ENCODE measurements at regions not wholly inside any gene's neighbourhood (a gene's known extent, or its start where the extent isn't known, plus 50 kb on each side); places are given as distances from the start of the nearest gene placed in this dataset.

- TF ChIP-seq ILK (tag; IDR thresholded peaks at IDR 0.05; ENCODE audit: borderline replicate concordance, low read depth) (no peak), SIRT6 (IDR thresholded peaks at IDR 0.05; ENCODE audit: low read depth, low read length) (no peak), TCFL5 (CRISPR knock-in tag; conservative IDR thresholded peaks at IDR 0.05) (no peak), ZNF512 (tag; IDR thresholded peaks at IDR 0.05) (no peak), TSHZ1 (CRISPR knock-in tag; IDR thresholded peaks at IDR 0.05) (no peak), HMBOX1 (IDR thresholded peaks at IDR 0.05) (no peak), POLR3A (IDR thresholded peaks at IDR 0.05; ENCODE audit: borderline replicate concordance, extremely low read depth, insufficient read depth, insufficient read length) (no peak), KDM5B (IDR thresholded peaks at IDR 0.05; ENCODE audit: insufficient replicate concordance, low read depth, low read length) (peak; percentile 9), SIN3B (IDR thresholded peaks at IDR 0.05; ENCODE audit: low read depth) (no peak), SMARCB1 (IDR thresholded peaks at IDR 0.05; ENCODE audit: insufficient read length, low read depth) (no peak), U2AF2 (optimal IDR thresholded peaks at IDR 0.05; ENCODE audit: low read depth, low read length) (no peak), ZNF217 (CRISPR knock-in tag; IDR thresholded peaks at IDR 0.05) (no peak), ZNF592 (IDR thresholded peaks at IDR 0.05) (peak; percentile 51), NBN (IDR thresholded peaks at IDR 0.05; ENCODE audit: low read depth) (peak; percentile 60), RB1 (IDR thresholded peaks at IDR 0.05; ENCODE audit: low read depth) (peak; percentile 36; the same call in 1 of the 2 replicates), MYNN (IDR thresholded peaks at IDR 0.05) (no peak), MYNN (CRISPR knock-in tag; IDR thresholded peaks at IDR 0.05) (no peak), ZNF23 (CRISPR knock-in tag; IDR thresholded peaks at IDR 0.05) (no peak)
Measured at GRCh38 chr3:196142202-196142956, 60.5 kb upstream of the TFRC start (continued).

Data from K562 (cell line).